AG09309 (cell line): ENCODE measurements at regions not wholly inside any gene's neighbourhood (a gene's known extent, or its start where the extent isn't known, plus 50 kb on each side); places are given as distances from the start of the nearest gene placed in this dataset.

Experiments
- DNase-seq: peaks from one replicate; pipeline ENCODE4 v3.0.0-alpha.2; 2010; ENCODE audit warnings: low read depth
- H3K4me3 ChIP-seq: 2 replicates; pipeline ENCODE4 v1.5.1; 2011; ENCODE audit warnings: mild to moderate bottlenecking, low read depth, low read length, moderate library complexity; ENCODE audit not compliant: control insufficient read depth
- CTCF ChIP-seq: IDR thresholded peaks from 2 replicates; pipeline ENCODE4 v1.5.1; 2011; ENCODE audit warnings: mild to moderate bottlenecking, low read depth, low read length, inconsistent platforms; ENCODE audit not compliant: insufficient read depth, control insufficient read depth; ENCODE audit errors: missing control alignments

GRCh38 chr6:113511100-113511499 is 346.0 kb upstream of the MARCKS start:
- H3K4me3 ChIP-seq, result no peak overlapping the region
- TF ChIP-seq CTCF, result no peak
- no peak for DNase-seq

GRCh38 chr6:113512576-113512975 is 344.6 kb upstream of the MARCKS start:
- TF ChIP-seq CTCF, result no peak
- H3K4me3 ChIP-seq, result no peak overlapping the region
- DNase-seq, result no peak

- no peak for DNase-seq
- no peak for TF ChIP-seq CTCF
- no peak overlapping the region for H3K4me3 ChIP-seq
Observed at GRCh38 chr6:113513086-113513485, 344.1 kb upstream of the MARCKS start.

GRCh38 chr6:113522376-113522775 is 334.8 kb upstream of the MARCKS start:
- DNase-seq, result no peak
- TF ChIP-seq CTCF, result no peak
- no peak overlapping the region for H3K4me3 ChIP-seq

GRCh38 chr6:113524826-113525225 is 332.3 kb upstream of the MARCKS start:
- no peak for TF ChIP-seq CTCF
- no peak for DNase-seq
- no peak overlapping the region for H3K4me3 ChIP-seq

GRCh38 chr6:113526553-113526952 is 330.6 kb upstream of the MARCKS start:
- H3K4me3 ChIP-seq, result no peak overlapping the region
- no peak for DNase-seq
- no peak for TF ChIP-seq CTCF

- no peak overlapping the region for H3K4me3 ChIP-seq
- no peak for TF ChIP-seq CTCF
- no peak for DNase-seq
Observed at GRCh38 chr6:113526995-113527394, 330.1 kb upstream of the MARCKS start.
